Mucosa of descending colon (tissue), 3 donors: ENCODE measurements at regions not wholly inside any gene's neighbourhood (a gene's known extent, or its start where the extent isn't known, plus 50 kb on each side); places are given as distances from the start of the nearest gene placed in this dataset.

Experiments used
- ATAC-seq: fragments of 200-7000 bp; cut with Tn5 transposase; one replicate; pipeline ENCODE4 v1.9.1; 2020; ENCODE audit warnings: mild to moderate bottlenecking, moderate library complexity
- DNase-seq, 3 donors: peaks; one replicate each; pipeline ENCODE4 v3.0.0-alpha.2; 2020
- H3K36me3 ChIP-seq: fragments of 200-600 bp; one replicate; pipeline ENCODE4 v1.8.0; 2021; ENCODE audit warnings: low read depth, mild to moderate bottlenecking
- H3K4me1 ChIP-seq: fragments of 200-600 bp; one replicate; pipeline ENCODE4 v1.8.0; 2021; ENCODE audit warnings: low read depth, mild to moderate bottlenecking
- H3K4me3 ChIP-seq: fragments of 200-600 bp; one replicate; pipeline ENCODE4 v1.8.0; 2021; ENCODE audit warnings: mild to moderate bottlenecking
- H3K9me3 ChIP-seq: fragments of 200-600 bp; one replicate; pipeline ENCODE4 v1.8.0; 2021; ENCODE audit warnings: mild to moderate bottlenecking
- CTCF ChIP-seq: fragments of 200-600 bp; IDR thresholded peaks from one replicate; pipeline ENCODE4 v1.8.0; 2022; ENCODE audit warnings: antibody characterized with exemption, mild to moderate bottlenecking
- intact Hi-C, 2 donors: fragments of 100-400 bp; cut with DNase I in 1 of 2; cut with micrococcal nuclease in 1 of 2; formaldehyde crosslinking; loops; one replicate each; pipeline versions ENCODE4 v1.11.0 to v1.11.1; 2022; cut with DNase I, micrococcal nuclease
- donor health status: DM: no; HTN: no; CAD: no; lungs with moderate emphysema.
- donor health status: DM: no; HTN: no; CAD: no.
- donor health status: DM: no; HTN: yes; CAD: no.

- TF ChIP-seq CTCF = no peak
- intact Hi-C loops = no loop called here
- no peaks in the 10 kb centered on the region for H3K4me1 ChIP-seq
- H3K4me3 ChIP-seq = no peak overlapping the region
- no peak for DNase-seq
- ATAC-seq = no peak
- H3K36me3 ChIP-seq = no peaks in the 10 kb centered on the region
- no peaks in the 10 kb centered on the region for H3K9me3 ChIP-seq
These were observed 86.8 kb upstream of the SPHKAP start for GRCh38 chr2:228268301-228268700.

- DNase-seq = no peak
- no peak for ATAC-seq
- TF ChIP-seq CTCF = no peak
- Histone ChIP-seq H3K9me3 (no peaks in the 10 kb centered on the region), H3K36me3 (no peaks in the 10 kb centered on the region), H3K4me1 (no peaks in the 10 kb centered on the region), H3K4me3 (no peak overlapping the region)
- intact Hi-C loops = no loop called here
These were observed 81.7 kb upstream of the SPHKAP start for GRCh38 chr2:228263156-228263555.

GRCh38 chr2:228261546-228261945, 80.1 kb upstream of the SPHKAP start:
- no peak for ATAC-seq
- TF ChIP-seq CTCF = no peak
- H3K4me3 ChIP-seq = no peak overlapping the region
- H3K36me3 ChIP-seq = no peaks in the 10 kb centered on the region
- H3K4me1 ChIP-seq = no peaks in the 10 kb centered on the region
- no peak for DNase-seq
- no peaks in the 10 kb centered on the region for H3K9me3 ChIP-seq
- intact Hi-C loops = no loop called here

GRCh38 chr2:228257379-228257778, 75.9 kb upstream of the SPHKAP start:
- TF ChIP-seq CTCF = no peak
- ATAC-seq (no peak), DNase-seq (no peak)
- Histone ChIP-seq H3K9me3 (no peaks in the 10 kb centered on the region), H3K4me1 (no peaks in the 10 kb centered on the region), H3K36me3 (no peaks in the 10 kb centered on the region), H3K4me3 (no peak overlapping the region)
- intact Hi-C loops = no loop called here

GRCh38 chr2:228253752-228254151, 72.3 kb upstream of the SPHKAP start:
- Histone ChIP-seq H3K4me3 (no peak overlapping the region), H3K4me1 (no peaks in the 10 kb centered on the region), H3K36me3 (no peaks in the 10 kb centered on the region), H3K9me3 (no peaks in the 10 kb centered on the region)
- intact Hi-C loops = no loop called here
- DNase-seq = no peak
- no peak for ATAC-seq
- TF ChIP-seq CTCF = no peak

- Histone ChIP-seq H3K36me3 (no peaks in the 10 kb centered on the region), H3K9me3 (no peaks in the 10 kb centered on the region), H3K4me1 (no peaks in the 10 kb centered on the region), H3K4me3 (no peak overlapping the region)
- no peak for DNase-seq
- ATAC-seq = no peak
- intact Hi-C loops = no loop called here
- no peak for TF ChIP-seq CTCF
These were observed 65.8 kb upstream of the SPHKAP start for GRCh38 chr2:228247335-228247734.
